ENCODE measurements at regions not wholly inside any gene's neighbourhood (a gene's known extent, or its start where the extent isn't known, plus 50 kb on each side); places are given as distances from the start of the nearest gene placed in this dataset.

DNA sequence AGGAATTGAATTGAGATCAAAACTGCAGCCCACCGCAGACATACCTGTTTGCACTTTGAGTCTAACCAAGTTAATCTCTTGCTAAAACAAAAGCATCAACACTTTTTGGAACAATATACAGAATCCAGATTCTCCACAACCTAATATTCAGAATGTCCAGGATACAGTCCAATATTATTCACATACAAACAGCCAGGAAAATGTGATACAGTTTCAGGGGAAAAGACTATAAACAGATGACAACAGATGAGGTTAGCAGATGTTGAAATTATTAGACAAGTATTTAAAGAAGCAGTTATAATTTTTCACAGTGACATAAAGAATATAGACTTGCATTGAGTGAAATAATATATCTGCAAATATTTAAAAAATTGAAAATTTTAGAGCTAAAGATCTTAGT is 678.1 kb upstream of the CXADR start:
- peak; percentile 26 for DNase-seq (ENCODE audit: low read depth)

DNA sequence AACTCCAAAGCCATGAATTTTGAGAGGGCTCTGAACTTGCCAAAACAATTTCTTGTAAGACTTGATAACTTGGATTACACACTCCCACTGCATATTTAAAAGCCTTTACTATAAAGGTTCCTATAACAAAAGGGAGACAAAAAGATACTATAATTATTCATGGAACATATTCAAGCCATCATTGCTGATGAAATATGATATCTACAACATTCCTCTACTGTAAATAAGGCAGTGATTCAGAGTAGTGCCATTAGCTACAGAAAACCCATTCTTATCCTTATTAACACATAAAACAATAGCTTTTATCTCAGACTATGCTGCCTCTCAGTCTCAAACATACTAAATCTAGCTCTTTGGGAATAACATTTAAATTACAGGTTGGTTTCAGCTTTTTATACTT is 675.5 kb upstream of the CXADR start:
- peak; percentile 60 for DNase-seq (ENCODE audit: low read depth)

DNA sequence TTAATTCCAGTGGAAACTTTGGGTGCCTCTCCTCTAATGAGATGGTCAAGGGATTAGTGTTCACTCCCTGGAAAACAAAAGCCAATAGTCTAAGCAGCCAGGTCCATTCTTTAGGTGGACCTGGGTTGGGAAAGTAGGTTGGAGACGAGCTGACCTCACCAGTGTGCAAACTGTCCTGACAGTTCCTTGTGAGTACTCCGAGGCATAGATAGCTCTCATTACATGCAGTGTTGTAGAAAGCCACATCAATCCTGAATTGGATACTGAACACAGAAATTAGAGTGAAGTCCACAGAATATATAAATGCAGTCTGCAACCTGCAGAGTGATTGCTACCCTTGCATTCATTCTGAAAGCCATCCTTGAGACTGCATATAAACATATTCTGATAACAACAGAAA is 675.1 kb upstream of the CXADR start:
- DNase-seq (ENCODE audit: low read depth): no peak

DNA sequence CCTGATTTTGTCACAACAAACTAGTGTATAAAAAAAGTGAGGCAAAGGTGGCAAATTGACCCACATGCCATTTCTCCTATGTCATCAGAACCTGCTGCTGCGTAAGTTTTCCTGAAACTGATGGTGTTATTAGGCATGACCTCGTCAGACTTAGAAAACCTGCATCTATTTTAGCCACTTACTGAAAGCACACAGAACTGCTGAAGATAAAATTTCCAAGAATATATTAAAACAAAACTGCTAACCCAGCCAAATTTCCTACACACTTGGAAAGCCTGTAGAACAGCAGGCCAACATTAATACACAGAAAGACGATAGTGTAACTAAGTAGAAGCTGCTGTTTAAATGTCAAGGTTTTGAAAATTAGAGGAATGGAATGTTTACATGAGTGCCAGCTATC is 674.5 kb upstream of the CXADR start:
- DNase-seq (ENCODE audit: low read depth): peak; percentile 81

DNA sequence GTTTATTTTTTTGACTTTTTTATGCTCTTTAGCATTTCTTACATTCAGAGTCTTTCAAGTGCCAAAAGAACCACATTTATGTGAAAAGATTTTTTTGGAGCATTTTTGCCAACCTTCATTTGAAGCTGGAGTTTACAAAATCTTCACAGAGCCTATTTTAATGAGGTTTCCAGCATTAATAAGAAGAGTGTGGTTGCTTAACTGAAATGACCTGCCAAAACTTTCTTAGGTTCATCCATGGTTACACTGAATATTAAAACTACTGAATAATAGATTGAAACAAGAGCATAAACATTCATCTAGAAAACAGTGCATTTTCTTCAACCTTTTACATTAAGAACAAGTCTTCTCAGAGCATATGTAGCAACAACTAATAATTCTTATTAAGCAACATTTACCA is 672.3 kb upstream of the CXADR start:
- peak; percentile 44 for DNase-seq (ENCODE audit: low read depth)

DNA sequence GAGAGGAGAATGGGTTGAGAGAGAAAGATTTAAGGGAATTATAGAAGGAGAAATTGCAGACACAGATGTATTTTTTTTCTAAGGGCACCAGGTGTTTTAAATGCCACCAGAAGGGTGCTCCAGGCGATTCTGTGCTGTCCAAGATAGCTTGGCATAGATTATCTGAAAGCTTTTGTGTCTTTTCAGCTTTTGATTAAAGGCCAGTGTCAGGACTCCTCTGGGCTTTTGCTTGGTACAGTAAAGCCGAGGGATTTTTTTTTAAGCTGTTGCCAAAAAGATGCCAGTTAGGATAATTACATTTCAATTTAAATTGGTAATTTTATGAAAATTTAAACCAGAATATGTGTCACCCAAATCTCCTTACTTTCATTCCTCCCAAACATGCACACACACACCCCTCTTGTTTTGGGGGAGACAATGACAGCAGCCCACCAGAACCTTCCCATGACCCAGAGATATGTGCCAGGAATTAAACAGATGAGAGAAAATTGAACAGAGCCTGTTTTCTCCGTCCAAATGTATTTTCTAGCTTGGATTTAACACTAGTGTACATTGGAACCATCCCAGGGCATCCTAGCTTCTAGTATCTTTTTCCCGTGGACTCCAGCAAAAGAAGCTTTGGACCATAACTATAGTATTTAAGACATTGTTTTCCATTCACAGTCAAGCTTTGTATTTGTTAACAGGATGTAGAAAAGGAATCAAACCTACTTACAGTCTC is 670.7 kb upstream of the CXADR start:
- DNase-seq (ENCODE audit: low read depth): no peak

DNA sequence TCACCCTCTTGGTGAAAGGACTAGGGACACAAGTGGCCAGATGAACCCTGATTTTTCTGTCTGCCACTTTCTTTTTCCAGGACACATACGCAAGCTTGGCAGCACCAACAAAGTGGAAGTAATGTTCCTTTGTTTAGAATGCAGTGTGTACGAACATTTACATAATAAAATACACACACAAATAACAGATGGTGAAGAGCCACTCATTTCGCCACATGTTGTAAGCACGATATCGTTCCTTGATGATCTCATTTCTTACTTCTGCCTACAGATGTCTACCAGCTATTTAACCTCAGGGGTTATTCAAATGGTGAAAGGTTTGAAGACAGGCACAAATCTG is 670.2 kb upstream of the CXADR start:
- peak; percentile 57 for DNase-seq (ENCODE audit: low read depth)

DNA sequence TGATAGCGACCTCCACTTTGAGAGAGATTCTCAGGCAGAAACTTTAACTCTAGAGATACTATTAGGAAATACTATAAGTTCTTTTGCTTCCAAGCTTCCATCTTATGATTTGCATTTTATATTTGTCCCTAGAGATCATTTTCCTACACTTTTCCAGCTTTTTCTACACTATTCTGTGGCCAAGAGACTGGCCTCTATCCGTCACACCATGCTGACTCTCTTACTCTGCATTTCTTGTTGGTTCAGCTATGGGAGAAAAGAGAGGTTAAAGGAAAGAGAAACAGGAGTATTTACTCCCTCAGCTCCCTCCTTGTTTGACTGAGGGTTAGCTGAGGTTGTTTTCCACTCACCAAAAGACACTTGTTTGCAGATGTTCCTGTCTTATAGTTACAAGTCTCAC is 665.6 kb upstream of the CXADR start:
- no peak for DNase-seq (ENCODE audit: low read depth)

DNA sequence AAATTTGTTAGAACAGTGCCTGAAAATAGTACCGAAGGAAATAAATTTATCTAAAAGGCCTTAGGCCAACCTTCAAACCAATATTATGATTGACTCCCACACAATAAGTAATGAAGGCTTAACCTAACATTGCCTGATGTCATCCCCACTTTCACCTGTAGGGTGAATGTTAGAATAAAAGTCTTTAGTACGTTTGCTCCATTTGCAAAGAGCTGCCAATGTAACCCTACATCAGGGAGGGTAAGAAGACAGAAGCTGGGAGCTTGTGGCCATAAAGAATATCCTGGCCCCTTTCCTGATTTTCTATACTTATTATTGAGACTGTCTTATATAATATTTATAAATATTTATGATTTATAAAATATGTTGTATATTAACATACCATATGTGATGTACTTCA is 661.8 kb upstream of the CXADR start:
- DNase-seq (ENCODE audit: low read depth): no peak

DNA sequence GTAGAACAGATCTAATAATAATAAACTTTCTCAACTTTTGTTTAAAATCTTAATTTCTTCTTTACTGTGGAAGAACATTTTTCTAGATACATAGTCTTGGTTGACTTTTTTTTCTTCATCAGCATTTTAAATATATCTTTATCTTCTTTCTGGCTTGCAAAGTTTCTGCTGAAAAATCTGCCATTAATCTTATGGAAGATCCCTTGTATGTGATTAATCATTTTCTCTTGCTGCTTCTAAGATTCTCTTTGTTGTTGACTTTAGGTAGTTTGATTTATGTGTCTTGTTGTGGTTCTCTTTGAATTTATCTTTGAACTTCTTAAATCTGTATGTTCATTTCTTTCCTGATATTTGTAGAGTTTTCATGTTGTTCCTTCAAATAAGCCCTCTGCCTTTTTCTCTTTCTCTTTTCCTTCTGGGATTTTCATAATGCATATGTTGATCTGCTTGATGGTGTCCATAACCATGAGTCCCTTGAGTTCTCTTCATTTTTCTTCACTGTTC is 657.6 kb upstream of the CXADR start:
- DNase-seq (ENCODE audit: low read depth): no peak

DNA sequence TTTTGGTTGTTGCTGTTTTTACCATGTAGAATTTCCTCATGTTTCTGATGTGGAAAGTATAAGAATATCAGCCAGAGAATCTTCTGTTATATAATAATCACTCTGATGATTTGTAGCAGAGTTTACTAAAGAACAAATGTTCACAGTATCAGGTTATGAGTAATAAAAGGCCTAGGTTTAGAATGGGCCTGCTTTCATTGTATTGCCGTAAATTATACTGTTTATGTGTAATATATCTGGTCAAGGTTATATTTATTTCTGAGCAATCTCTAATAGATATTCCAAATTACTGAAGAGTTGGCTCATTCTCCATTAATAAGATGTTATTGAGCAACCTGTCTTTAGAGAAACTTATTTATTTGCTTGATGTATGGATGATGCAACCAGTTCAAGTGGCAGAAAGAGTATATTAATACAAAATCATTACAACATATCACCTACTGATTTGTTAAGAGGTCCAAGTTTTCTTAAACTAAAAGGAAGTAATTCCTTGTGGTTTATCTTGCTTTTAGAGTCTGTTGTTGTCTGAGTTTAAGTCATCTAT is 649.4 kb upstream of the CXADR start:
- DNase-seq (ENCODE audit: low read depth): peak; percentile 2

DNA sequence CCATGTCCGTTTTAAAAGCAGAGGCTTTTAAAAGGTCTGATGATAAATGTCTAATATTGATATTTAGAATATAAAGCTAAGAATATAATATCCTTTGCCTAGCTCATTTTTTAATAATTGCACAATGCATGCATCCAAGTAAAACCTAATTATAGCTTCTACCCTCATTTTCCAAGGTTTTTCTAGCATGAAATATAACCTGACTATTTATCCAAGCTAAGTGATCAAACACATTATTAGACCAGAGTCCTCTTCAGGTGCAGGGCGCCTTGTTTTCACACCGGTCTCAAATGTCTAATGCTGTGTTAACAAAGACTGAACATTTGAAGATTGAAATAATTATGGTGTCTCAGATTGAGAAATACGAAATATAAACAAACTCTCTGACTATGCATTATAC is 648.9 kb upstream of the CXADR start:
- no peak for DNase-seq (ENCODE audit: low read depth)

DNA sequence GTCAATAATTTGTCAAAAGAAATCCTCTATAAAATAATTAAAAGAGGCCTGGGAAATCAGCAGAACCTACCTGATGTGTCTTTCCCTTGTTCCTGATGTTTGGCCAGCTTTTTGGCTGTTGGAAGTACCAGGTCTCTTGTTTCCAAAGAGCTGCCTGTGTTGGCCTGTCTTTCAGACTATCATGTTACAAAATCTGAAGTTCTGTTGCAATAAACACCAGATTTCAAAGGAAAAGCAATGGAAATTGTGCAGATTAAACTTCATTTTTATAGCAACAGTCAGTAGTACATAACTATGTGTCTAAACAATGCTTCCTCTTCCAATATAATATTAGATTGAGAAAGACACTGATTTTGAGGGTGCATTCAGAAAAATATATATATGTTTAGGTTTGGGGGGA is 647.2 kb upstream of the CXADR start:
- DNase-seq (ENCODE audit: low read depth): peak; percentile 65

DNA sequence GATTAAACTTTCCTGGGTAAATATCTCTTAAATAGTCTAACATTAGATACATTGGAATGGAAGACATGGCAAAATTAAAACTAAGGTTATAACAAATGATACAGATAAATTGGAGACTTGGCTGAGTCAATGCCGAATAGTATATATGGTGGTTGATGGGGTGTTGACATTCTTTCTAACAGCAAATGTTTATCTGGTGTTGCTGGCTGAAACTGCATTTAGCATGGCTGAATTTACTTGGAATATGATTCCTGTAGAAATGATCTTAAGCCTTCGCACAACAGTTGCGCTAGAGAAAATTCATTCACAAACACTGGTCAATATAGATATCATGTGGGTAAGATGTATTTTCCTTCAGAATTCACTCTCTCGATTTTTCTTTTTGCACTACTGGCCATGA is 646.0 kb upstream of the CXADR start:
- DNase-seq (ENCODE audit: low read depth): no peak

DNA sequence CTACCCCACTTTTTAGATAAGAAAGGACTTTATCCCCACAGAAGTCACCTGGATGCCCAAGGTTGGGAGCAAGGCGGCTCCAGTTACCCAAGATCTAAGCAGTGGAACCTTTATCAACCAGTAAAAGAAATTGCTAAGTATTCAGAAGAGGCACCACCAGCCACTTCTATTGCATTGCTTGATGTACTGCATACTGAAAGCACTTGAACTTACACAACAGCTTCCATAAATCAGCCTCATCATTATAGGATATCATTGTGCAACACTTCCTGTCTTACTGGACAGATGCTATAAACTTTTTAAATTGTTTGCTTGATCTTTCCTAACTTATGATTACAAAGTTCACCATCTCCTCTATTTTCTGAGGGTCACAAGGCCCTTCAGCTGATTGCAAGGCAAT is 642.7 kb upstream of the CXADR start:
- DNase-seq (ENCODE audit: low read depth): peak; percentile 72

DNA sequence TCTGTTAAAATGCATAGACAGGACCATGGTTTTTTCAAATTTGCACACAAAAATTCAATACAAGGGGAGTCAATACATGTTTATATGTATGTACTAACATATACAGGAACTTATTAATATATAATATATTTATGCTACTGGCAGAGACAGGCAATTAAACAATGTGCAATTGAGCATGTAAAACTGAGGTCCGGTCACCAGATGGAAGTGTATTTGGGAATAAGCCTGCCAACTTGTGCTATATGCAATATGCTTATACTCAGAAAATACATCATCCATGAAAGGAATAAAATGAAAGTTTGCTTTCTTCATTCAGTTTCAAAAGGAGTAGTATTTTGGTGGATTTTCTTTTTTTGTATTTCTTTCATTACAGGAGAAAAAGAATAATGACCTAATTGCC is 640.2 kb upstream of the CXADR start:
- no peak for DNase-seq (ENCODE audit: low read depth)

DNA sequence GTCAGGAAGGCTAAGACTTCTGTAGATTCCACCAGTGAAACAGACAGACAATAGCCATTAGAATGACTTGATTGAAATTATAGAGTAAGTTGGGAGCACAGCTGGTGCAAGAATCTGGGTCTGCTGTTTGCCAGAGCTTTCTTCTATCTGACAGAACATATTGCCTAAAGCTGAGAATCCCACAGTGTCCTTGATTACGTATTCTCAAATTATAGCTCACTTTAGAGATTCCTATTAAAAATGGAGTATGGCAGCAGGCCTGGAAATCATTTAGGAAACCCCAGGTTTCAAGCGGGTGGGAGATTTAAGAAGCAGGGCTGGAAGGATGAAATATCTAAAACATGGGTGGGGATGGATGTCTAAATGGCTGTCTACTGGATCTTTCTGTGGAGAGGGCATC is 639.7 kb upstream of the CXADR start:
- no peak for DNase-seq (ENCODE audit: low read depth)

DNA sequence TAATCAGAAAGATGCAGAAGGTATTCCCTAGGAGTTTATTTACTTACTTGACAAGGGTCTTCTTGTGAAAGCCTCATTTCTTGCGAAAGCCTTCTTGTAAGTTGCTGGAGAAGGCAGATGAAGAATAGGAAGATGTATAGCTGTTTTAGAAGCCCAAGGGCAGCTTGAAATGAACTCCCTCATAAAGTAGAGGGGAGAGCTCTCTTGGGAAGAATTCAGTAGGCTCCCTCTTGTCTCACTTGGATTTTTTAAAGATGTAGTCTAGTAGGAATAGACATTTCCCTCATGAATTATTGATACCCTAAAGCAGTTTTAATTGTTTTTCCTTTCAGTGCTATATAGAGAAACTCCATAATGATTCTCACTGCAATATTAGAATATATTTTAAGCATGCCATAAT is 639.2 kb upstream of the CXADR start:
- DNase-seq (ENCODE audit: low read depth): no peak

DNA sequence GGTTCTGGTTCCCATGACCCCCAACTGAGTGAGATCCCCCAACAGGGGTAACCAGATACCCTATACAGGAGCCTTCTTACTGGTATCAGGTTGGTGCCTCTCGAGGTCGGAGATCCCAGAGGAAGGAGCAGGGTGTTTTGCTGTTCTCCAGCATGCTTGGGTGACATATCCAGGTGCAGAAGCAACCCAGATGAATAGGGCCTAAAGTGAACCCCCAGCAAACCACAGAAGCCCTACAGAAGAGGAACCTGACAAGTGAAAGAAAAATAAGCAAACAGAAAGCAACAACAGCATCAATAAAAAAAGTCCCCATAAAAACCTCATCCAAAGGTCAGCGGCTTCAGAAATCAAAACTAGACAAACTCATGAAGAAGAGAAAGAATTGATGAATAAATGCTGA is 633.4 kb upstream of the CXADR start:
- no peak for DNase-seq (ENCODE audit: low read depth)

DNA sequence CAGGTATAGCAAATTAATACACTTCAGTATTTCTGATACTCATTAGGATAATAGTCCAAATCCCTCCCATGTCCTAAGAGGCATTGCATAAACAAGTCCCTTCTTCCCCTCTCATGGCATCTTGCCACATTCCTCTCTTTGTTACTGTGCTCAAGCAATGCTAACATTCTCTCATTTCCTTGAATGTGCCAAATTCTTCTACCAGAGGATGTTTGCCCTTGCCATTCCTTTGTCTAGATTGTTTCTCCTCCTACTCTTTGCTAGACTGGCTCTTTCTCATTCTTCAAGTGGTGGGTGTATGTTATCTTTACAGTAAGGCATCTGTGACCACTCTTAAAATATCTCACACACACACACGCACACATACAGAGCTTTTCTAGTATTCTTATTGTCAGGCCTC is 621.0 kb upstream of the CXADR start:
- peak; percentile 93 for DNase-seq (ENCODE audit: low read depth)

DNA sequence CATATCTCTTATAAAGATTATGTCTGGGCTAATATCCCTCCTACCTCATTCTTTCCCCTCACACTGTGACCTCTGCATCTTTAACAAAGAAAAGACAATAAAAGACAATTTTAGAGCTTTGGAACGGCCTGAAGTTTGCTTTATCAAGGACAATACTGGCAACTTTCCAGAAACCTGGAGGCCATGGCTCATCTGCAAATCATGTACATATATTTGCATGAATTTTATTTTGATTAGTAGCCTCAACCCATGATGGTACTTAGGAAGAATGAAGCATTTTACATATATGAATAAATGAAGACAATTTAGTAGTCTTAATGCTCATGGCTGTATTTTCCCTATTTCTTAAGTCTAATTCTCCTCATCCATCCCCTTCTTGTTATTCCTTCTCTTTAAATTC is 612.2 kb upstream of the CXADR start:
- no peak for DNase-seq (ENCODE audit: low read depth)

DNA sequence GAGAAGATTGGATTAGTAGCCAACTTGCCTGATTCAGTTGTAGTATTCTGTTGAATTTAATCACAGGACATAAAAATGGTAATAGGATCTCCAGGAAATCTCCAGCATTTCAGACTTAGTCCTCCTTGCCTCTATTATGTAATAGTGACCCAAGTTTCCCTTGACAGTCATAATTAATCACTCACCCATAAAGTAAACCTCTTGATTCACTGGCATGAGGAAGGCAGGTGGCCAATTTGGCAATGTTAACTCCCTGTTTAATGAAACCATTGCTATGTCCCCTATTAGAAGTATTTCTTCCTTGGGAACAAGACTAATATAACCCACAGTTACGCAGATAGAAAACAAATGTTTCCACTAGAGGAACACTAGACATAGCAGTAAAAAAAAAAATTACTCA is 604.8 kb upstream of the CXADR start:
- DNase-seq (ENCODE audit: low read depth): peak; percentile 77

DNA sequence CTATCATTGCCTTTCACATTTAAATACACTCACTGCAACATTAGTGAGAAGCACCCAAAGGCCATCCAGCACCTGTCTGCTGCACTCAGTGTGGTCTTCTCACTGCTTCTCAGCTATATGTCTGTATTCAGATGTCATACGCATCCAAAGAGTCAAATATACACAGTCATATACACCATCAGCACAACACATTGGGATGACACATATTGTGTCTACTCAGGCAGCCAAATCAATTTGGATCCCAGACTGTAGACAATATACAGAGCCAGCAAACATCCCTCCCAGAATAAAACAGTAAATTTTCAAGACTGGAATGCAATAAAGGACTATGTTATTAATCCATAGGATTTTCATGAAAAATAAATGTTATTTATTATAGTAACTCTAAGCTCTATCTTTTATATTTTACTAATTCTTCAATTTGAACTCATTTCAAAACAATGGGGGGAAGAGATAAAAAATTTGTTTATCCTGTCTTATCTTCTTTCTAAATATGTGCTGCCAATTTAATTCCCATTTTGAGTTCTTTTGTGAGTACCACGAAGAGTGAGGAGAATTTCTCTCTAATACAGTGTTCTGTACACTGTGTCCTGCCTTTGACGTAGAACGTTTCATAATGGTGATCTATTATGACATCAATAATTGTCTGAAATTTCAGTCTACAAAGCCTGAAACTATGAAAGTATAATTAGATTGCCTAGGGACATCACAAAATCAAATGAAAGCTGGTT is 602.2 kb upstream of the CXADR start:
- DNase-seq (ENCODE audit: low read depth): peak; percentile 29

DNA sequence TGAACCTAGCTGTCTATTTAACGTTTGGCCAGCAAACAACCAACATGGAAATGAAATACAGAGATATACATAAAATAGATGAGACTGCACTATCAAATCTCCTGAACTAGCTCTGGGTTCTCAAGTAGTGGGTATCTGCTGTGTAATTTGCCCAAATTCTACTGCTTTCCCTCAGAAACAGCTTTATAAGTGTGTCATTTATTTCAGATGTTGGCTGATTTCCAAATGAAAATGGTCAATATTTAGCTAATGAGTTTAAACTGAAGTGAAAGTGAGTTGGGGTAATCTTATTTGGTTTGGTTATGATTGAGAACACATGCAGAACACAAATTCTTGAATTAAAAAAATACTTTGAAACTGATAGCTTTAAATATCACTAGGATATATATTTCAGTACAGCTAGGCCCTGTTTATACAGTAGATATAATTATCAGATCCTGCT is 601.7 kb upstream of the CXADR start:
- DNase-seq (ENCODE audit: low read depth): no peak
